CD4-positive, alpha-beta T cell treated with Interferon gamma for 1 hour (primary cell): ENCODE measurements at regions not wholly inside any gene's neighbourhood (a gene's known extent, or its start where the extent isn't known, plus 50 kb on each side); places are given as distances from the start of the nearest gene placed in this dataset.
"Not testable (repeated sequence)": the region's sequence is repeated elsewhere in the genome, so short reads cannot be mapped to it uniquely, and the experiment has no call there.

Experiments used
- DNase-seq: peaks from one replicate; pipeline ENCODE4 v3.0.0-alpha.2; 2020

GRCh38 chr7:84729284-84729683 lies 457.6 kb downstream of the SEMA3D start:
- no peak for DNase-seq

GRCh38 chr7:84722734-84723133 lies 464.1 kb downstream of the SEMA3D start:
- DNase-seq, result no peak

DNA sequence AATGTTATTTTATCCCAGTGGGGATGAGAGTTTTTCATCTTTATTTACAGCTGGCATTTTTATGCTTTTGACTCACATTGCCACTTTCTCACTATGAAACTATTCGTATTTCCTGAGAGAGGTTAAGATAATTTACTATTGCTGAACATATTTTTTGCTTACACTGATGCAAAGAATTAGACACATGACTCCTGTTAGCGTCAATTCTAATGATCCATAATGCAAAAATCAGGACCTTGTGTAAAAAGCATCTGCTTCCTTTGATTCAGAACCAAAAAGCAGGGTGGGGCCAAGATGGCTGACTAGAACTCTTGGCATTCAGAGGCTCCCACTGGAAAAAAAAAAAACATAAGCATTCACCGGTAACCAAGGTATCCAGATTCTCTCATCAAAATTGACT lies 464.8 kb downstream of the SEMA3D start:
- no peak for DNase-seq

DNA sequence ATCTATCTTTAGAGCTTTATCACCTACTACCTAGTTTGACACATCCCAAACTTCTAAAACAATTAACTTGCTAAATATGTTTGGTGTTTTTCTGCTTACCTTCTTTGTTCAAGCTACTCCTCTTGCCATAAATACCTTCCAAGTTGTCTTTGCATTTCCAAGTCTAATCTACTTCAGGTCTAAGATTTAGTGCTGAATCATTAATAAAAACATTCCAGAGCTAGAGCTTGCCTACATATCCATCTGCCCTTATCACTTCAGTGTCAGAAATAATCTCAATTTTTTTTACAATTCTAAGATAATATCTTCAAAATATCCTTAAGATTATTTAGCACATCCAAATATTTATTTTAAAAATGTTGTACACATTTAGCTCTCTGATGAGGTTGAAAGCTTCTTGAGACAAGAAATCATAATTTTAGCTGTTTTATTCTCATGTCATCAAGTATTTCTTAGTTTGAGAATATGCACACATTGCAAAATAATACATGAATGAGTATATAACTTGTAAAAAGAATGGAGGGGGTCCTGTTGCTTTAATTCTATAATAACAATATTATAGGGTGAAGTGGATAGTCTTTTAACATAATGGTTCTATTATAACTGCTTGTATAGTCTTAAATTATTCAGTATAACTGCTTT lies 466.3 kb downstream of the SEMA3D start:
- no peak for DNase-seq

- DNase-seq, result no peak
These were observed 472.1 kb downstream of the SEMA3D start for GRCh38 chr7:84714765-84715164.

DNA sequence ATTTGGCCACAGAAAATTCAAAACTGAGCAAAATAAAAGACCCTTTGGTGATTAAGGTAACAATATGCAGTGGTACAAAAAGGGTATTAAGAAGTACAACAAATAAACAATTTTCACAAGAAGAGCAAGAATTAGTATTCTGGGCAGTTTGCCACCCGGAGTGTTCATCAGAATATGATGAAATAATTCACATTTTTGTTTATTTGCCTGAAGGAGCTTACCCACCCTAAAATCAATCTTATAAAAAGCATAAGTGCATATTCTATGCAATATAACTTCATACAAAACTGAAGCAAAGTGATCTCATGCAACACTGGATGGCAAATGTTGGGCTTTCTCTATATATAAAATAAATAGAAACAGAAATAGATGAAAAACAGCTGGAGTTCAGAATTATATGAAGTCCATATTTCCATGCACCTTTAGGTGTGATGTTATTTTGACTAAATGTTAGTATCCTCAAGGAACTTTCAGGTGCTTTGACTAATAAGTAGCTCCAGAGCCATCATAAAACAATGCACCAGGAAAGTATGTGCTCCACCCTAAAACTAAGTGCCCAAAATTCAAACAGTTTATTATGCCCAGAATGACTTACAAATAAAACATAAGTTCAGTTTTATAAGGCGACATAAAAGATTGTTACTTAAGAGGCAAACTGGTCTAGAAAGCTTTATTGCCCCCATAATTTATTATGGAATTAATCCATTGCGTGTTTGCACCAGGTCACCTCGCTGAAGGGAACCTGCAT lies 474.3 kb downstream of the SEMA3D start:
- no peak for DNase-seq

GRCh38 chr7:84710538-84710937 lies 476.3 kb downstream of the SEMA3D start:
- not testable (repeated sequence) for DNase-seq

DNA sequence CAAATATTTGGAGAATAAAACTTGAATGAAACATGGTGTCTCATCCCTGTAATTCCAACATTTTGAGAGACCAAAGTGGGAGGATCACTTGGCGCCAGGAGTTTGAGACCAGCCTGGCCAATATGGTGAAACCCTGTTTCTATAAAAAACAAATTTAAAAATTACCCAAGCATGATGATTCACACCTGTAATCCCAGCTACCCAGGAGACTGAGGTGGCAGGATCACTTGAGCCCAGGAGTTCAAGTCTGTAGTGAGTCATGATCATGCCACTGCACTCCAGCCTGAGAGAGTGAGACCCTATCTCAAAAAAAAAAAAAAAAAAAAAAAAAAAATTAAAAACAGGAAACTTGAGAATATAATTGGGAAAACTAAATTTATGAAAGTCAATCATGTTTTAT lies 481.1 kb downstream of the SEMA3D start:
- no peak for DNase-seq

DNA sequence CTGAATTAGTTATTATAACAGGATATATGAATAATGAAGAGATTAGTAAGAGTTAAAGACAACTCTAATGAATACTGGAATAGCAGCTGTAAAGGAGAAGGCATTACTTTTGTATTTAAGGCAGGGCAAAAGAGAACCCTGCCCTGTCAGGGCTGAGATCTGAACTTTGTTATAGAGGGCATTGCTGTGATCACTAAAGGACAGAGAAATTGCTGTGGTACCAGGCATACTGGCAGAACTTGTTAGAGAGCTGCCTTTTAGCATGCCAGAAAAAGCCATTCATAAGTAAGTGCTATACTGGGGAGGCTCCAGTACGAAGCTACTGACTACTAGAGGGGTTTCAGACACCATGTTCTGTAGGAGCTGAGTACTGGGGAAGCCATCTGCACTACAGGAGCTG lies 481.8 kb downstream of the SEMA3D start:
- no peak for DNase-seq

- no peak for DNase-seq
These were observed 482.5 kb downstream of the SEMA3D start for GRCh38 chr7:84704380-84704779.

- no peak for DNase-seq
These were observed 485.1 kb downstream of the SEMA3D start for GRCh38 chr7:84701524-84702306.

DNA sequence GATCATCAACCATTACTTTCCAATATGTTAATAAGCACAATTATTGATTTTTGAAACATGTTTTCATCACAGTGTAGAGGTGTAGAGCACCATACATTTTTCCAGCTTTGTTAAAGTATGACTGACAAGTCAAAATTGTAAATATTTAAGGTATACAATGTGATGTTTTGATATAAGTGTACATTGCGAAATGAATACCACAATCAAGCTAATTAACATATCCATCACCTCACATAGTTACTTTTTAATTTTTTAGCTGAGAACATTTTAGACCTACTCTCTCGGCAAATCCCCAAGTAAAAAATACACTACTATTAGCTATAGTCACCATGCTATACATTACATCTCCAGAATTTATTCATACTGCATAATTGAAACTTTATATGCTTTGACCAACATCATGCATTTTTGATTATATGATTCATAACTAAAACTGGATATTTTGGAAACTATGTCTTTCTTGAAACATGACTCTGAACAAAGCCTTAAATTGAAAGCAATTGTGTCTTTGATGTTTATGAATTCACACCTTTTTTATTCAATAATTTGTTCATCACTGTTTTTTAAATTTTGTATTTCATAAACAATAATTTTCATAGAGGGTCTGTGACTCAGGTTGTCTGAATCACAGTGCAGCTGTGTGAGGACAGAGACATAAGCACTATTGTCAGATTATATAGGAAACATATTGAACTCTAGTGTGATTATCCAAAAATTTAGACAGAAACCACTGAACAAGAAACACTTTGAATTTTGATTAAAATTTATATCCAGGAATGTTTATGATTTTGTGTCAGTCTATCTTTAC lies 486.1 kb downstream of the SEMA3D start:
- DNase-seq, result no peak

DNA sequence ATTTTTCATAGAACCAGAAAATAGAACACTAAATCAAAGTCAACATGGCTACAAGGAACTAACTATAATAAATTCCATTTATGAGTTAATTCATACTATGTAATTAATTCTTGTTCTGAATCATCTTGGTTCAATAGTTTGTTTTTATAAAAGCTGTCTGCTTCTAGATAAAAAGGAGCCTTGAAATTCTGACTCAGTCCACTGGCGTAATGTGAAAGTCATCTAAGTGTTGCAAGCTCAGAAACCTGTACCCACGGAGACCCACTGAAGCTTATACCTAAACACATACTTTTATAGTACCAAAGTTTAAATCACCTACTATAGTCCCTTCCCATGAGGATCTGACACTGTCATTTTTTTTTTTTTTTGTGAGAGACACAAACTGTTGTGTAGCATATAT lies 489.4 kb downstream of the SEMA3D start:
- DNase-seq, result no peak

DNA sequence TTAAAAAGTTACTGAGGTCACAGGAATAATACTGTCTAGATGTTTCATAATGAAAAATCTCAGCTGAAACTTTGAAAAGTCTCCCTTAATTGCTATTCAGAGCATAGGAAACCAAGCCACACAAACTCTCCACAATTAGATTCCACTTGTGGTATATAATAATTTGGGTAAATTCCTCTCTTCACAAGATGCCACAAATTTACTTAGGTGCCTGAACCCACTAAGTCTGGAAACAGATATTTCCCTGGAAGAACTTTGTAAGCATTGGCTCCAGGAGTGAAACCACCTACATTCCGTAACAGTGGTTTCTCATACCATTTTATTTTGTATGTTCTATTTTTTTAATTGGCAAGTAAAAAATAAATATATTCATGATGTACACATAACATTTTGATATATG lies 493.4 kb downstream of the SEMA3D start:
- DNase-seq, result no peak

- DNase-seq, result no peak
These were observed 494.1 kb upstream of the SEMA3A start for GRCh38 chr7:84688671-84689070.

DNA sequence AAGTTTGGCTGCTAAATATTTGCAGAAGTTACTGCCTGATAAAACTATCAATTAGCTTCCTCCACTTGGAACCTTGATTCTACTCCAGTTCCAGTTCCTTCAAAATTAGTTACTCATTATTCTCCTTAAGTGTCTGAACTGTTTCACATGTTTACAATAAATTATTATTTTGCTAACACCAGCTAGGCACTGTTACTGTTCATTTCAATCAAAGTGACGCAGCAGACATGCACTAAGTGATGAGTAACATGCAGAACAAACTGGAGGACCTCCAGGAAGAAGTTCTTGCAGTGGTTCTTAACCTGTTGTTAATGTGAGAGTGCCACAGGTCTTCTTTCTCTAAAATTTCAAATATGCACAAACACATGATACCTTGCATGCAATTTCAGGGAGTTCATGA lies 491.8 kb upstream of the SEMA3A start:
- DNase-seq, result no peak

DNA sequence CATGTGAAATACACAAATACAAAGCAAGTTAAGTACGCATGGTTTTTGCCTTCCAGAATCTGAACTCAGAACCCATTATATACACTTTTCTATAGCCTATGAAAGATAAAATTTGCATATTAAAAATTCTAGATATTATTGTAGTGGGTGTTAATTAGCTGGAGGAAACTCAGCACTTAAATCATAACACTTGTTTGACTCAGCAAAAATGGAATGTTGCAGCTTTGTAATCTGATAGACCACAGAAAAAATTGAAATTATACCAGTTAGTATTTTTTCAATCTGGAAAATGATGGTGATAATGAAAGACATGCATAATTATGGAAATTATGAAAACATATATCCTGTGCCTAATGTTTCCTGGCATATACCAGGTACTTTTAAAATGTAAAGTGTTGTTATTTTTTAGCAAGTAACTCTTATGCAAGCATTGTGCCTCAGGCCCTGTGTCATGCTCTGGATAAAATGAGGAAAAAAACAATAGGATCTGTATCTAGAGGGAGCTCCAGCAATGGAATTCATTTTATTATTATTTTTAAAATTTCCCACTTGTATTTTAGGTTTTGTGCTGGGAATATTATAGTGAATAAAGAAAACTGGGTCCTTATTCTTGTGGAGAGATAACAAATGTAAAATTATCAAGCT lies 490.4 kb upstream of the SEMA3A start:
- DNase-seq, result no peak

GRCh38 chr7:84682543-84682942 lies 488.0 kb upstream of the SEMA3A start:
- DNase-seq, result no peak

DNA sequence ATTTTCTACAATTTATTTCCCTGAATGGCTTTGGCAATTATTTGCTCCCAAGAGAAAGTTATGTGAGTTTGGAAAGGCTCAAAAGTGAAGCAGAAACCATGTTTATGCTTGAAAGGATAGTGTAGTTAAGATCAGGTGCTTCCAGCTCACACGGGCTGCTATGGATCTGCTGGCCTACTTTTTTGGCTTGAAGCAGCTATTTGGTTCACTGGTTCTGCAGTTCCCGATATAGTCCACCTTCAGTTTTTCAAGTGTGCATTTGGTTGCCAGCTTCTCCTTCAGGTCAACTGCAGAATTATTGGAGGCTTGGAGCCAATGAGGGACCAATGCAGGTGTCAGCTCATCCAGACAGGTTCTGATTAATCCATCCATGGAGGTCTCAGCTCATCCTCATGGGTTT lies 484.3 kb upstream of the SEMA3A start:
- no peak for DNase-seq

DNA sequence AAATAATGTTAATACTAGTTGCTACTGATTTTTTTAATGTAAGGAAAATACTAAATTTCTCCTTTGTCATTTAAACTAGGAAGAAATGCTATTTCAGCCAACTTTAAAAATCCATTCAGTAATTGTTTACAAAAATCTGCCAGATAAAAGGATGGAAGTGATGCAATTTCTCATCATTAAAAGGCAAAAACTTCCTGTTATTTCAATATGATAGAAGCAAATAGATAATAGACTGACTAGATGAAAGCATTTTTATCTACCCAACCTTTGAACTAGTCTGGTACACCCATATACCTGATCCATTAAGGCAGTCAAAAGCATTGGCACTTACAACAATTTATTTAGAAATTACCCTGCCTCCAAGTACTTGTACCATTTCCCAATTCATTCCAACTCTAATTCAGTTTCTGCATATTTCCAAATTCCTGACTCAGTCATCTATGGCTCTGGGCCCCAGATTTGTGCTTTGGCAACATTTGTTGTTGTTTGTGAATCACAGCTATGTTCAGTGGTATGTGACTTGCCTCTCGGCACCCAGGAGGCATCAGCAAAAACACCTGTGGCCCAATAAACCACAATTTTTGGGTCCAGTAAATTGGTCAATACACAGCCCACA lies 482.6 kb upstream of the SEMA3A start:
- no peak for DNase-seq

- DNase-seq, result no peak
These were observed 481.0 kb upstream of the SEMA3A start for GRCh38 chr7:84675633-84676034.

- no peak for DNase-seq
These were observed 479.8 kb upstream of the SEMA3A start for GRCh38 chr7:84674236-84674913.
